ENCODE measurements at regions not wholly inside any gene's neighbourhood (a gene's known extent, or its start where the extent isn't known, plus 50 kb on each side); places are given as distances from the start of the nearest gene placed in this dataset.
A peak's percentile ranks its signal among the peaks of the same experiment; 100 is the strongest.

- peak; percentile 91 for TF ChIP-seq INSM2 (tag by site-specific recombination; IDR thresholded peaks at IDR 0.05)
- TF ChIP-seq FEZF1 (tag by site-specific recombination; IDR thresholded peaks at IDR 0.05), result peak; percentile 45; the same call in 1 of the 2 replicates
- TF ChIP-seq GFI1B (tag by site-specific recombination; IDR thresholded peaks at IDR 0.05), result peak; percentile 32; the same call in 1 of the 2 replicates
- TF ChIP-seq ZNF660 (tag by site-specific recombination; IDR thresholded peaks at IDR 0.05), result peak; percentile 35; the same call in 1 of the 2 replicates
- TF ChIP-seq ZNF843 (tag by site-specific recombination; IDR thresholded peaks at IDR 0.05), result 0 out of 2 replicates have a peak, but pooled peaks have one; percentile 12
These were observed 149.8 kb downstream of the CCDC34 start (continued) for GRCh38 chr11:27213232-27213660.

DNA sequence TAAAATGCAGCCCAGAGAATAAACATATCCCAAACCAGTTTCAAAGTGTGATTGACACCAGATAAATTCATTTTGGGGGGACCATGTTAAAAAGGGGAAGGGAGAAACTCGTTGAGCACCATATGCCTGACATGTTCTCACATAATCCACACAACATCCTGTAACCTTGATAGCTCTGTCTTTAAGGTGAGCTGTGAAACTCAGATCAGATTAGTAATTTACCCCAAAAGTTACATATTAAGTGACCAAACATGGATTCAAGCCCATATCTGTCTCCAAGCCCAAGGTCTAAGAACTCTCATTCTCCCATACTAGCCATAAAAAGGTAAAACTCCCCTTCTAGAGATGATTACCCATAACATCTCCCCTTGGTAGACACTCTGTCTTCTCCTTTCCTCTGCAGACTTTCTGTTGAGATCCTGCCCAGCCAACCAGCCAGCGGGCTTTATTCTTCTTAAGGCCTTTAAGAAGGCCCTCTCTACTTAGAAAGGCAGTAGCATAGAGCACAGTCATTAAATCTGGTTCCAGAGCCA, 150.7 kb downstream of the CCDC34 start:
- POLR2A ChIA-PET, result no interaction called here
- CTCF ChIA-PET, result interaction anchor here (0.6 to 5.0 kb wide), 12 partner anchors 11 to 285 kb away, joined by 3 to 53 read pairs (median 3); no protein-coding TSS in a partner anchor

GRCh38 chr11:27211370-27212127, 151.5 kb downstream of the CCDC34 start:
- H3K4me1 ChIP-seq (ENCODE audit: control insufficient read depth, insufficient read depth, low read length), result peaks cover 21% of the 10 kb centered on the region
- H3K27ac ChIP-seq (ENCODE audit: extremely low read depth, low read depth, low read length), result no peak overlapping the region
- TF ChIP-seq CTCF (tag by site-specific recombination; IDR thresholded peaks at IDR 0.05) (peak; percentile 18; the same call in 1 of the 2 replicates), ZNF501 (tag by site-specific recombination; IDR thresholded peaks at IDR 0.05) (no peak)
- H3K4me3 ChIP-seq (ENCODE audit: low read depth, low read length), result no peak overlapping the region
- CTCF ChIA-PET, result interaction anchor here (0.6 to 5.0 kb wide), 19 partner anchors 11 to 286 kb away, joined by 3 to 53 read pairs (median 3); no protein-coding TSS in a partner anchor
- POLR2A ChIA-PET, result interaction anchor here (1.2 kb wide), 1 partner anchor 261 kb away, joined by 4 read pairs; the partner anchor contains the start of gene LGR4
- no peaks in the 10 kb centered on the region for H3K9me3 ChIP-seq (ENCODE audit: control insufficient read depth, insufficient read depth, low read depth, low read length)
- peaks cover 0 to 54% of the 10 kb centered on the region in 2 experiments; a peak in 1 of 3 replicates for H3K36me3 ChIP-seq (ENCODE audit: control insufficient read depth in 2 of 2, insufficient read depth in 1 of 2, low read length in 2 of 2)

More for the DNA sequence above, 150.7 kb downstream of the CCDC34 start:
- no peak overlapping the region for H3K27ac ChIP-seq (ENCODE audit: extremely low read depth, low read depth, low read length)
- peaks cover 22% of the 10 kb centered on the region for H3K4me1 ChIP-seq (ENCODE audit: control insufficient read depth, insufficient read depth, low read length)
- no peak overlapping the region for H3K4me3 ChIP-seq (ENCODE audit: low read depth, low read length)
- peaks cover 0 to 57% of the 10 kb centered on the region in 2 experiments; a peak in 1 of 3 replicates for H3K36me3 ChIP-seq (ENCODE audit: control insufficient read depth in 2 of 2, insufficient read depth in 1 of 2, low read length in 2 of 2)
- TF ChIP-seq ZSCAN23 (tag by site-specific recombination; IDR thresholded peaks at IDR 0.05), result no peak
- no peak for TF ChIP-seq ZNF548 (tag by site-specific recombination; IDR thresholded peaks at IDR 0.05)
- no peak for TF ChIP-seq ZIC2 (tag by site-specific recombination; IDR thresholded peaks at IDR 0.05)
- no peak for TF ChIP-seq ZNF639 (tag by site-specific recombination; IDR thresholded peaks at IDR 0.05)
- TF ChIP-seq ZNF350 (tag by site-specific recombination; IDR thresholded peaks at IDR 0.05), result no peak
- TF ChIP-seq ZNF354C (tag by site-specific recombination; IDR thresholded peaks at IDR 0.05; ENCODE audit: borderline replicate concordance, low read depth), result no peak
- no peak for TF ChIP-seq ZNF398 (tag by site-specific recombination; IDR thresholded peaks at IDR 0.05)
- TF ChIP-seq ZNF433 (tag by site-specific recombination; IDR thresholded peaks at IDR 0.05; ENCODE audit: low read depth), result no peak
- TF ChIP-seq ZBTB21 (tag by site-specific recombination; IDR thresholded peaks at IDR 0.05), result no peak
- TF ChIP-seq KLF1 (tag by site-specific recombination; IDR thresholded peaks at IDR 0.05), result no peak
- no peak for TF ChIP-seq ZNF629 (tag by site-specific recombination; IDR thresholded peaks at IDR 0.05)
- H3K9me3 ChIP-seq (ENCODE audit: control insufficient read depth, insufficient read depth, low read depth, low read length), result no peaks in the 10 kb centered on the region
